ENCODE measurements at regions not wholly inside any gene's neighbourhood (a gene's known extent, or its start where the extent isn't known, plus 50 kb on each side); places are given as distances from the start of the nearest gene placed in this dataset.

GRCh38 chr22:46092011-46092410, 58.3 kb upstream of the PPARA start:
- no peak for DNase-seq

- DNase-seq = no peak
Observed at GRCh38 chr22:46092670-46093410, 57.5 kb upstream of the PPARA start.

- DNase-seq = no peak
Observed at GRCh38 chr22:46093796-46094195, 56.5 kb upstream of the PPARA start.

- DNase-seq = no peak
Observed at GRCh38 chr22:46094676-46095075, 55.6 kb upstream of the PPARA start.

GRCh38 chr22:46096051-46096450, 54.3 kb upstream of the PPARA start:
- DNase-seq = no peak

- no peak for DNase-seq
Observed at GRCh38 chr22:46096706-46097230, 53.6 kb upstream of the PPARA start.

- no peak for DNase-seq
Observed at GRCh38 chr22:46097268-46097900, 52.9 kb upstream of the PPARA start.

- no peak for DNase-seq
Observed at GRCh38 chr22:46098525-46099475, 51.5 kb upstream of the PPARA start.

- DNase-seq = no peak
Observed at GRCh38 chr22:46099740-46100139, 50.6 kb upstream of the PPARA start.

GRCh38 chr22:46100401-46101105, 49.8 kb upstream of the PPARA start:
- DNase-seq = no peak
